ENCODE measurements at regions not wholly inside any gene's neighbourhood (a gene's known extent, or its start where the extent isn't known, plus 50 kb on each side); places are given as distances from the start of the nearest gene placed in this dataset.

- ChIA-PET CTCF (no interaction called here), POLR2A (ENCODE audit: unreplicated experiment) (no interaction called here)
- Histone ChIP-seq H3K36me3 (ENCODE audit: low read depth) (no peaks in the 10 kb centered on the region), H3K4me2 (no peak overlapping the region), H3K27ac (no peak overlapping the region), H3K4me3 (no peak overlapping the region), H3K4me1 (replicated peaks; ENCODE audit: insufficient read depth) (peaks cover 37% of the 10 kb centered on the region), H2AFZ (no peak overlapping the region), H3K9me3 (ENCODE audit: insufficient read depth, low read depth) (no peaks in the 10 kb centered on the region; the same call in 1 of the 2 replicates), H3K27me3 (ENCODE audit: insufficient read depth, low read depth) (no peaks in the 10 kb centered on the region), H3K9me2 (ENCODE audit: insufficient read depth) (no peaks in the 10 kb centered on the region), H4K20me1 (ENCODE audit: insufficient read depth) (no peaks in the 10 kb centered on the region), H3F3A (ENCODE audit: insufficient read depth, low read depth) (peaks cover 22% of the 10 kb centered on the region), H3K79me2 (ENCODE audit: low read depth) (no peaks in the 10 kb centered on the region)
- TF ChIP-seq, protein P1, sequence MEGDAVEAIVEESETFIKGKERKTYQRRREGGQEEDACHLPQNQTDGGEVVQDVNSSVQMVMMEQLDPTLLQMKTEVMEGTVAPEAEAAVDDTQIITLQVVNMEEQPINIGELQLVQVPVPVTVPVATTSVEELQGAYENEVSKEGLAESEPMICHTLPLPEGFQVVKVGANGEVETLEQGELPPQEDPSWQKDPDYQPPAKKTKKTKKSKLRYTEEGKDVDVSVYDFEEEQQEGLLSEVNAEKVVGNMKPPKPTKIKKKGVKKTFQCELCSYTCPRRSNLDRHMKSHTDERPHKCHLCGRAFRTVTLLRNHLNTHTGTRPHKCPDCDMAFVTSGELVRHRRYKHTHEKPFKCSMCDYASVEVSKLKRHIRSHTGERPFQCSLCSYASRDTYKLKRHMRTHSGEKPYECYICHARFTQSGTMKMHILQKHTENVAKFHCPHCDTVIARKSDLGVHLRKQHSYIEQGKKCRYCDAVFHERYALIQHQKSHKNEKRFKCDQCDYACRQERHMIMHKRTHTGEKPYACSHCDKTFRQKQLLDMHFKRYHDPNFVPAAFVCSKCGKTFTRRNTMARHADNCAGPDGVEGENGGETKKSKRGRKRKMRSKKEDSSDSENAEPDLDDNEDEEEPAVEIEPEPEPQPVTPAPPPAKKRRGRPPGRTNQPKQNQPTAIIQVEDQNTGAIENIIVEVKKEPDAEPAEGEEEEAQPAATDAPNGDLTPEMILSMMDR (conservative IDR thresholded peaks at IDR 0.05) = no peak
- TF ChIP-seq EZH2 (IDR thresholded peaks at IDR 0.05; ENCODE audit: low read depth) = no peak
- intact Hi-C loops (cut with micrococcal nuclease; ENCODE audit: unreplicated experiment) = no loop called here
- no TSS peak for BruUV-seq (replicated peaks)
- DNase-seq = no peak
These were observed 114.1 kb downstream of the DCLK3 start for GRCh38 chr3:36650271-36650671.

- no TSS peak for BruUV-seq (replicated peaks)
- Histone ChIP-seq H3K4me1 (replicated peaks; ENCODE audit: insufficient read depth) (peaks cover 37% of the 10 kb centered on the region), H3K27me3 (ENCODE audit: insufficient read depth, low read depth) (no peaks in the 10 kb centered on the region), H2AFZ (no peak overlapping the region), H3K79me2 (ENCODE audit: low read depth) (no peaks in the 10 kb centered on the region), H3K9me2 (ENCODE audit: insufficient read depth) (no peaks in the 10 kb centered on the region), H3K4me2 (peak overlapping the region; percentile 41), H3K27ac (peak overlapping the region; percentile 95), H3K9me3 (ENCODE audit: insufficient read depth, low read depth) (no peaks in the 10 kb centered on the region; the same call in 1 of the 2 replicates), H3K36me3 (ENCODE audit: low read depth) (no peaks in the 10 kb centered on the region), H4K20me1 (ENCODE audit: insufficient read depth) (no peaks in the 10 kb centered on the region), H3F3A (ENCODE audit: insufficient read depth, low read depth) (peaks cover 22% of the 10 kb centered on the region), H3K4me3 (no peak overlapping the region)
- TF ChIP-seq, protein P1 (conservative IDR thresholded peaks at IDR 0.05) = no peak
- no peak for TF ChIP-seq EZH2 (IDR thresholded peaks at IDR 0.05; ENCODE audit: low read depth)
- intact Hi-C loops (cut with micrococcal nuclease; ENCODE audit: unreplicated experiment) = loop anchor here (5.0 kb wide), 1 partner anchor 48 kb away; no protein-coding TSS in a partner anchor
- no peak for DNase-seq
- ChIA-PET POLR2A (ENCODE audit: unreplicated experiment) (no interaction called here), CTCF (no interaction called here)
These were observed 115.2 kb downstream of the DCLK3 start for GRCh38 chr3:36649125-36649524.

DNA sequence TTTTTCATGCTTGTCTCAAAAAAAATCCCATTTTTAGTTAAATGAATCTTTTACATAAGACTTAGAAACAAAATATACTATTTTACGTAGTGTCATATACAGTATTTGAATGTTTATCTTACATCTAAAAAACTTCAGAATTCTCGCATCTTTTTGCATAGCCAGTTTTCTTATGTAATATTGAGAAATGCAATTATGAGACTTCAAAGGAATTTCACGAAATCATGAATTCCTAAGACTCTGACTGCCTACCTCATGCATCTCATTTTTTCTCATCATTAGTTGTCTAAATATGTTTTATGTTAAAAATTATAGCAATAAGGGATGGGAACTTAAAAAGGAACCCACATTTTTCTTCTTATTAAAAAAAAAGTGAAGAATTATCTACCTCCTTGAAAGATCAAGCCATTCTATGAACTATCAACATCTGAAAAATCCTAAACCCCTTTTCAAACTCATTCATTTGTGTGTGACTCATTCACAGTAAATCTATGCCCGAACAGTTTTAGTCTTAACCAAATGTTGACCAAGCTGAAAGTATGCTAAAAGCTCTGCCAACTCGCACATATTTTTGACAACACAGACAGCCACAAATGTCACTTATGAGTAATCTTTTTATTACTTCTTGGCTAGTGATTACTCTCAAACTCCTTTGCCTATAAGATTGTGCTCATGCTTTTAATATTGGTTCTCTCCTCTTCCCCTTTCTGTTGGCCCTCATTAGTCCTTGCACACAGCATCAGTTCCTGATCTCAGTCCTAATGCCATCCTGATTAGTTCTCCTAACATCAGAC lies 115.9 kb downstream of the DCLK3 start:
- BruUV-seq (replicated peaks) = no TSS peak
- Histone ChIP-seq H2AFZ (peak overlapping the region; percentile 29; the same call in 1 of the 2 replicates), H3K4me2 (peak overlapping the region; percentile 60), H4K20me1 (ENCODE audit: insufficient read depth) (no peaks in the 10 kb centered on the region), H3K4me3 (peak overlapping the region; percentile 2; the same call in 1 of the 2 replicates), H3K9me2 (ENCODE audit: insufficient read depth) (no peaks in the 10 kb centered on the region), H3K36me3 (ENCODE audit: low read depth) (no peaks in the 10 kb centered on the region), H3K27me3 (ENCODE audit: insufficient read depth, low read depth) (no peaks in the 10 kb centered on the region), H3K9me3 (ENCODE audit: insufficient read depth, low read depth) (no peaks in the 10 kb centered on the region; the same call in 1 of the 2 replicates), H3K27ac (peak overlapping the region; percentile 95), H3K4me1 (replicated peaks; ENCODE audit: insufficient read depth) (peaks cover 34% of the 10 kb centered on the region), H3F3A (ENCODE audit: insufficient read depth, low read depth) (peaks cover 22% of the 10 kb centered on the region), H3K79me2 (ENCODE audit: low read depth) (no peaks in the 10 kb centered on the region)
- TF ChIP-seq EZH2 (IDR thresholded peaks at IDR 0.05; ENCODE audit: low read depth) = no peak
- TF ChIP-seq, protein P1 (conservative IDR thresholded peaks at IDR 0.05) = no peak
- CTCF ChIA-PET = no interaction called here
- intact Hi-C loops (cut with micrococcal nuclease; ENCODE audit: unreplicated experiment) = loop anchor here (1.0 to 5.0 kb wide), 2 partner anchors 29 to 49 kb away; no protein-coding TSS in a partner anchor
- DNase-seq = peak; percentile 22 to 93
- POLR2A ChIA-PET (ENCODE audit: unreplicated experiment) = no interaction called here
